Neutrophil (primary cell): ENCODE measurements at regions not wholly inside any gene's neighbourhood (a gene's known extent, or its start where the extent isn't known, plus 50 kb on each side); places are given as distances from the start of the nearest gene placed in this dataset.

Experiments used
- H3K27ac ChIP-seq: fragments of 200-600 bp; sonication (generic); 2 replicates; pipeline ENCODE4 v1.5.1; 2016; ENCODE audit warnings: mild to moderate bottlenecking, moderate library complexity
- H3K27me3 ChIP-seq: fragments of 200-600 bp; sonication (generic); 2 replicates; pipeline ENCODE4 v1.6.0; 2016; ENCODE audit warnings: mild to moderate bottlenecking
- H3K36me3 ChIP-seq: fragments of 200-600 bp; sonication (generic); 2 replicates; pipeline ENCODE4 v1.5.1; 2017
- H3K4me1 ChIP-seq, 2 experiments: fragments of 200-600 bp in 1 of 2; sonication (generic) in 1 of 2; 1 replicate in 1 of 2; 2 replicates in 1 of 2; pipeline versions ENCODE4 v1.5.1 to v1.6.1; 2013 to 2016; ENCODE audit warnings: low read depth in 1 of 2, low read length in 1 of 2, mild to moderate bottlenecking in 1 of 2, moderate library complexity in 1 of 2; ENCODE audit not compliant: control insufficient read depth in 1 of 2, insufficient read depth in 1 of 2
- H3K4me3 ChIP-seq, 2 experiments: fragments of 200-600 bp in 1 of 2; sonication (generic) in 1 of 2; 1 replicate in 1 of 2; 2 replicates in 1 of 2; pipeline ENCODE4 v1.5.1; 2013 to 2016; ENCODE audit warnings: low read depth in 1 of 2, low read length in 1 of 2, mild to moderate bottlenecking in 1 of 2, moderate library complexity in 1 of 2
- H3K9me3 ChIP-seq: fragments of 200-600 bp; sonication (generic); 2 replicates; pipeline ENCODE4 v1.5.1; 2016
- CTCF ChIP-seq: fragments of 200-600 bp; sonication (generic); IDR thresholded peaks from 2 replicates; pipeline ENCODE4 v1.5.1; 2016; ENCODE audit warnings: antibody characterized with exemption

GRCh38 chr7:49243521-49243920 lies 319.2 kb downstream of the CDC14C start:
- no peaks in the 10 kb centered on the region for H3K27me3 ChIP-seq
- H3K4me3 ChIP-seq, result no peak overlapping the region
- H3K9me3 ChIP-seq, result peaks cover 4% of the 10 kb centered on the region
- H3K36me3 ChIP-seq, result no peaks in the 10 kb centered on the region
- no peak for TF ChIP-seq CTCF
- no peaks in the 10 kb centered on the region for H3K4me1 ChIP-seq
- H3K27ac ChIP-seq, result no peak overlapping the region

- Histone ChIP-seq H3K9me3 (no peaks in the 10 kb centered on the region), H3K4me3 (no peak overlapping the region), H3K27ac (no peak overlapping the region), H3K4me1 (no peaks in the 10 kb centered on the region), H3K27me3 (no peaks in the 10 kb centered on the region), H3K36me3 (no peaks in the 10 kb centered on the region)
- TF ChIP-seq CTCF, result no peak
Observed at GRCh38 chr7:49244543-49244942, 320.2 kb downstream of the CDC14C start.

GRCh38 chr7:49245062-49245461 lies 320.7 kb downstream of the CDC14C start:
- no peak for TF ChIP-seq CTCF
- Histone ChIP-seq H3K27me3 (no peaks in the 10 kb centered on the region), H3K36me3 (no peaks in the 10 kb centered on the region), H3K9me3 (no peaks in the 10 kb centered on the region), H3K4me1 (no peaks in the 10 kb centered on the region), H3K27ac (no peak overlapping the region), H3K4me3 (no peak overlapping the region)

GRCh38 chr7:49247759-49248158 lies 323.4 kb downstream of the CDC14C start:
- Histone ChIP-seq H3K9me3 (no peaks in the 10 kb centered on the region), H3K27me3 (no peaks in the 10 kb centered on the region), H3K4me3 (no peak overlapping the region), H3K36me3 (no peaks in the 10 kb centered on the region), H3K27ac (no peak overlapping the region), H3K4me1 (no peaks in the 10 kb centered on the region)
- no peak for TF ChIP-seq CTCF

GRCh38 chr7:49255054-49255453 lies 330.7 kb downstream of the CDC14C start:
- Histone ChIP-seq H3K27me3 (no peaks in the 10 kb centered on the region), H3K9me3 (no peaks in the 10 kb centered on the region), H3K4me3 (no peak overlapping the region), H3K36me3 (no peaks in the 10 kb centered on the region), H3K27ac (no peak overlapping the region), H3K4me1 (no peaks in the 10 kb centered on the region)
- no peak for TF ChIP-seq CTCF

- no peaks in the 10 kb centered on the region for H3K9me3 ChIP-seq
- H3K36me3 ChIP-seq, result no peaks in the 10 kb centered on the region
- no peak overlapping the region for H3K27ac ChIP-seq
- no peak overlapping the region for H3K4me3 ChIP-seq
- no peaks in the 10 kb centered on the region for H3K27me3 ChIP-seq
- no peaks in the 10 kb centered on the region for H3K4me1 ChIP-seq
- TF ChIP-seq CTCF, result no peak
Observed at GRCh38 chr7:49260538-49260937, 336.2 kb downstream of the CDC14C start.
